ENCODE measurements at regions not wholly inside any gene's neighbourhood (a gene's known extent, or its start where the extent isn't known, plus 50 kb on each side); places are given as distances from the start of the nearest gene placed in this dataset.

DNA sequence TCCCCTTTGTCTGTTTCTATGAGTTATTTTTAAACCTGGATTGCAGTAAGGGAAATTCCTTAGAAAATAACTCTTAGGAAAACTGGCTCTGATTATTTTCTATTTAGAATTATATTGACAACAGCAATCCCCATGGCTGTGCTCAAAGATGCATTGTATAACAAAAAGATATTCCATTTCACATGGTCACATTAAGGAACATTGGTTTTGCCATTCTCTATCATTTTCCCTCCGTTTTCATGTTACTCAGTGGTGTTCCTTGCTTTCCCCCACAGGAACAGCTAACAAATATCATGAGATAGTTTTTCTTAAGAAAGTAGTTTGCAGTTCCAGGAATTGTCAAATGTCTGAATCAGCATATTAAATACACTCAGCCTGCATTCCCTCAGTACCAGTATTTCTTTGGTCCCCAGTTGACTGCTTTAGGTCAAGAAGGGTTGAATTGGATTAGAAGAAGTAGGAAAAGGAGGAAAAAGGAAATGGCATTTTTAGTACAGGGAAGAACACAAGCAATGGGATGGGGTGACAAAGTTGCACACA is 436.7 kb downstream of the TNS3 start:
- no peak for DNase-seq

DNA sequence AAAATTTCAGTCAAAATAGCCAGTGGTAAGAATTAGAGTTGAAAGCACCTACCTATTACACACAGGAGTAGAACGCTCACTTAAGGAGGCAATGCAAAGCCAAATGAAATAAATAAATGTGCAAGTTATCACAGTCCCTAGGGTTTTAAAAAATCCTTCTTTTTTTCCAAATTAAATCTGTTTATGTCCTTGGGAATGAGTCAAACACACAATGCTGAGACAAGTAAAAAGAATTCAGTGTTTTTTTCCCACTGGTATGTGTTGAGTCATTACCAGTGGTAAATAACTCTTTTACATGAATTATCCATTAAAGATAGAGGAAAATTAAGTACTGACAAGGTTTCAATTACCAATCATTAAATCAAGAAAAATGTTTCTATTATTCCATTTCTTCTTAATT is 438.6 kb downstream of the TNS3 start:
- DNase-seq = no peak

DNA sequence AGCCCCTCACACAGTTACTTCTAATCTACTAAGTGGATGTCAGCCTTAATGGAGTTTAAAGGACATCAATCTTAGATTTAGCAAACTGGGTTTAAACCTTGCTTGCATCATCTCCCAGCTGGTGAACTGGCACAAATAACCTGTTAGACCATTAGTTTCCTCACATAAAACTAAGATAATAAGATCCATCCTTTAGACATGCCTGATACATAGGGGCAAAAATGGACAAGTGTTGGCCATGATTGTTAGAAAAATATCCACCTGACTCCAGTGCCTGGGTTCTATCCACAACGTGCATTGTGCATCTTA is 439.1 kb downstream of the TNS3 start:
- no peak for DNase-seq

DNA sequence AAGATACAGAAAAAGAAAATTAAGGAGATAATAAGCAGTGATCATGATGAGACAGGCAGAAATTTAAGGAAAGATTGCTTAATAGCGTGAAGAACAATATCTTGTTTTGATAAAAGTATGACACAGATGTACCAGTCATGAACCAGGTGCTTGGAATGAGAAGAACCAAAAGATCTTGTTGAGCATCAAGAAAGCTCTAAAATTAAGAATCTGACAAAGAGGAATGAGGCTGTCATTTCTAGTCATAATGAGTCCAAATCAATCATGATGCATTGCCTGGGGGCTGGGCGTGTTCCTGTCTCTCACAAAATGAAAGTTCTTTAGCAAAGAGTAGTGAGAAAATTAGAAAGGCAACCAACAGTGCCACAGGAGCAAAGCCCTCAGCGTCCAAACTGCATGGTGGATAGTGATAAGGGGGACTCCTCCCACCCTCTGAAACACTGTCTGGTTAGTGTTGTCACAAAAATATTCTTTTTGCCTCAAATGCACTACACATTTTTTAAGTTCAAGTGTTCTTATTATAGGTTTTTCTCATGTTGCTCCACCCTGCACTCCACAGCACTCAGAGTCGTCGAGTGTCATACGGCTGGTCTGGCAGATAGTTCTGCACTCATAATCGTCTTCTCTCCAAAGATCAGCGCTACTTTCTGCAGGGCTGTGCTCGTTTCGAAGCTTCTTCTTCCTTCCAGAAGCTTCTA is 439.6 kb downstream of the TNS3 start:
- no peak for DNase-seq

DNA sequence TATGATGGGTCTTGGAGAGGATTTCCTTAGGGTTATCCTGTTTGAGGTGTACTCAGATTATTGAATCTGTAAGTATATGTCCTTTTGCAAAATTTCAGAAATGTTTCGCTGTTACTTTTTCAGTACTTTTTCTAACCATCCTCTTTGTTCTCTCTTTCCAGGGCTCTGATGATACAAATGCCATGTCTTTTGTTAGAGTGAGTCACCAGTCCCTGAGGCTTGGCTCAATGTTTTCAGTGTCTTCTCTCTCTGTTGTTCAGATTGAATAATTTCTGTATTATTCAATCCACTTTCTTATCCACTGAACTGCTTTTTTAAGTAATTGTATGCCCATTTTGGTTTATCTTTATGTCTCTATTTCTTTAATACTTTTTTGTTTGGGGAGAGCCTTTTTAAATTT is 449.4 kb downstream of the TNS3 start:
- no peak for DNase-seq

DNA sequence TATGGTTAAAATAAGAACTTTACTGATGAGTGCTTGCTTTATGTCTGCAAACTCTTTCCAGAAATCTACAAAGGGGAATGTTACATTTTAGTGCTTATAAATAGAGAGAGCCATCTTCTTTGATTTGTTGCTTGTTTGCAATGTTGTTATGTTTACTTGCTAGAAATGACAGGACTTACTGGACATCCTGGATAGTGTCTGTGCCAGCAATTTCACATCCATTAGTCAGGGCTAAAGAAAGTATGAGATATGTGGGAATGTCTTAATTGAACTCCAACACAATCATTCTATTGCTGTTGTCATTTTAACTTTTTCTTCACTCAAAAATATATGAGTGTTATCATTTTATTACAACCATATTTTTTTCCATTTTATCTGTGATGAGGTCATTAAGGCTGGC is 453.2 kb downstream of the TNS3 start:
- no peak for DNase-seq

DNA sequence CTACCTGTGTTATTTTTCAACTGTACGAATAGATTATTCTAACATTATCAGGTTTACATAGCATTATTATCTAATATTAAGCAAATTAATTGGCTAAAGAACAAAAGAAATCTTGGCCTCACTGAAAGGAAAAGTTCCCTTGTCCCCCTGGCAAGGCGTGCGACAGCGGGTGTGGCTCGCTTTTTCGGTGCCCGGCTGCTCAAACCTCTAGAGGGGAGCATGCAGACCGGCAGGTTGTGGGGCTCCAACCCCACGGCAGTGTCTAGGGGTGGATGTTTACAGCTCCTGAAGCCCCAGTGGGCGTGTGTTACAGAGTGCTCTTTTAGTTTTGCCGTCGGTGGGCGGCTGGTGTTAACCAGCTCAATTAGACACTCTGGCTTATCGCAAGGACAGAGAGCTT is 456.4 kb downstream of the TNS3 start:
- no peak for DNase-seq

DNA sequence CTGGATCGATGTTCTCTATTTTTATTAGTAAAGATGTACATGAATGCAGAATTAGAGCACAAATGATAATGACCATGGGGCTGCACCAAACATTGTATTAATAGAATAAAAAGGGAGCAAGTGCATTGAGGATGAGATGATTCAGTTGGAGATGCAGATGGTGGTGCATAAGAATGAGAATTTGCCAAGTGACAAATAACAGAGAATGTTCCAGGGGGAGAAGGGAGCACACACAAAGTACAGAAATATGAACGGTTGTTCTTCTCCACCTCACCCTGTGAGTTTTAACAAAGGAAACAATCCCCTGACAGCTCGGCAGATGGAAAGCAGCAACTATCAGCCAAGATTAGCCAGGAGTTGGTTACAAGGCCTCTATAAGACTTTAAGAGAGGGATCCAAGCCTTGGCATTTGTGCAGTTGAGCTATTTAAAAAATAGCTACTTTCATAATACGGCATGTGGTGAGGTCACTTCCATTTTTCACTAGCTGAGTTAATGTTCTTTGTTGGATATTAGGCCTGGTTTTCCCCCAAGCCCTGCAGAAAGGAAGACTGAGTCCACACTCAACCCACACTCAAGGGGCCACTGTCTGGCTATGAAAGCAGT is 462.5 kb downstream of the TNS3 start:
- no peak for DNase-seq

DNA sequence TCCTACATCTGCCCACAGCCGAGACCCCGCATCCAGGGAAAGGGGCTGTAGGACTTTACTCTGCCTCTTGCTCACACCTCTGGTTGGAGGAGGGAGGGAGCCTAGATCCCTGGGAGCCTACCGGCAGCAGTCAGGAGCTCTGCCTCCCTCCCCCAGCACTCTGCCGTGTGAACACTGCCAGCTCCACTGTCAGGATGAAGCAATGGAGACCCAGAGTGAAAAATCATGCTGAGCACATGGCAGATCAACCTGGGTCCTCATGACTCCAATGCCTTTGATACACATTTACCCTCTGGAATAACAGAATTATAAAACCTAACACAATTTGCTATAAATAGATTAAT is 477.7 kb downstream of the TNS3 start:
- DNase-seq = no peak

DNA sequence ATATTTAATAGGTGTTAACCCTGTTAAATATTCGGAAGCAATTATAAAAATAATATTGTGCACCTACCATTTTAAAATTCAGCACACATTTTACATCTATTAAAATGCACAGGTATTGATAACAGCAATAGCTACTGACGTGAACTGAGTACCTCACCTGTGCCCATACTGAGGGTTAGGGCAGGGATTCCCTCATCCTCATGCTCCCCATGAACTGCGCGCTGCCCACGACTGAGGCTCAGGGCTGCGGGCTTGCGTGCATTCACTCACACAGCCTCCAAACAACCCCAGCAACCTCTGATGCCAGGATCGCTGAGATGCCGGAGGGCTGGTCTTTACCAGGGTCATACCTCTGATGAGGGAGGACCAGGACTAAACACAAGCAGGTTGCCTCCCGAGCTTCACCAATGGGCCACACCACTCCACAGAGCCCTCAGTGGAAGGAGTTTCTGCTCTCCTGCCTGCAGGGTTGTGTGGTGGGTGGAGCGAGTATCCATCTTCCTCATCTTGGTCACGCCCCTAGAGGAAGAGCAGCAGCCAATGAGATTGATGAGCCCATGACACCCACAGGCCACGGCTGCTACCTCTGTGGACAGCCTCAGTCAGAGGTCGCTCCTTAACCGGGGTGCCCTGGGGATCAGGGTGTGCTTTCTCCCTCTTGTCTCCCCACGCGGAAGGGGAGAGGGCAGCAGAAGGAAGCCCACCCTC is 478.3 kb downstream of the TNS3 start:
- DNase-seq = no peak

DNA sequence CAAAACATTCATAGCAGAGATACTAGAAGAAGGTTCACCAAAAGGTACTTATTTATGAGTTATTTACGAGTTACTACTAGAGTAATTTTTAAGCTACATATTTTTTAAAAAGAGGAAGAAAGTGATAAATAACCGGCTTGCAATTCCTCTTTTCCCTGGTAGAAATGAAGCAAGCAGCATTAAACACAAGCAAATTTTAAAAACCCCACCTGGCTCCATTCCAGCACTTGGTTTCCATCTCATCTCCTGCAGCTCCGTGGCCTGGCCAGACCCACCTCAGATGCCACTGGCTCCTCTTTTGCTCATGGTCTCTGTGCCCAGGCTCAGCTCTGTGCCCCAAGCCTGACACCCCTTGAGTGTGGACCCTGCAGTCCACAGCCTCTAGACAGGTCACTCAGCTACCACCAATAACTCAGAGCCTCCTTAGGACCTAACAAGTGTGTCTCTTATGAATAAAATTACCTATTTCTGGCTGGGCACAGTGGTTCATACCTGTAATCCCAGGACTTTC is 479.5 kb downstream of the TNS3 start:
- DNase-seq = no peak

DNA sequence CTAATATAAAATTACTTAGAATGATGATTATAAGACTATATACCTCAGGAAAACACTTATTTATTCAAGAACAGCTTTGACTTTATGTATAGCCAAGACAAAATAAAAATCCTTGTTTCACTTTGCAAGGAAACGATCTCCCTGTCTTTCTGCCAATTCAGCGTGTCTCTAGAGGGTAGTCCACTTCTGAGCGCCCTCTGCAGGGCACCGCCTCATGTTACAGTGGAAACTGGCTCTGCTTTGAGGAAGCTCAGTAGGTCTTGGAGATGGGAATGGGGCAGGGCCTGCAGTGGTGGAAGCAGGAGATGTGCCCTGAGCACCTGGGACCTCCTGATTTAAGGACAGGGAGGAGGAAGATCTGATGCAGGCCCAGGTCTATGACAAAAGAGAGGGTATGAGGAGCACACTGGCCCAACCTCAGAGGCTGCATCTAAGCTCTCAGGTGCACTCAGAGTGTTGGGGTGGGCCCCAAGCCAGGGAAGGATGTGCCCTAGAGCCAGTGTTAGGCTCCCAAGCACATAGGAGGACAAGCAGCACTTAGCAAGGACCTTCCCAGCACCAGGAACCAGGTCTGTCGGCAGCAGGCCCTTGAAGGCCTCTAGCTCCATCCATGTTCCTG is 481.0 kb downstream of the TNS3 start:
- DNase-seq = no peak

DNA sequence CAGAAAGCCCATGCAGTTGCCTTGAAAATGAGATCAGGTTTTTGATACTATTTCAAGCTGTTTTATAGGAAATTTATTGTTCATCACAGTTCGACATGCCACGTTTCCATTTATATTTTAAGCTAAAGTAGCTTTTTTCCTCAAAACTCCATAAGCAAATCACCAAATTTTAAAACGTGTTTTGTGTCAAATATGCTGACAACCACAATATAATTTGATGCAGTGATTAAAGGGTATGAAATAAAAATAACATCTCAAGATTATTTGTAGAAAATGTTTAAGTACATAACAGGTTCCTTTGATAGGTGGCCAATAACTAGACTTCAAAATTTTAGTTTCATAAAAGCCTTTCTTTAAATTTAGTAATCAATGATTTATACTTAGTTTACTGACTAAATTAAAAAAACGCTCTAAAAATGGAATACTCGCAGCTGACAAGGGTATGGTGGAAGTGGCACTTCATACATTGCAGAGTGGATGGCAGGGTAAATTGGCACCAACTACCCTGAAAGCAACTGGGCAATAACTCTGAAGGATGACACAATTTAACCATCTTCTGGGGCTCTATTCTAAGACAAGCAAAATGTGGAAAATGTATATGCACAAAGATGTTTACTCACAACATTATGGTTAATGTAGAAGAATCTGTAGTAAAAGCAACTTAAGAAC is 481.6 kb downstream of the TNS3 start:
- DNase-seq = no peak

DNA sequence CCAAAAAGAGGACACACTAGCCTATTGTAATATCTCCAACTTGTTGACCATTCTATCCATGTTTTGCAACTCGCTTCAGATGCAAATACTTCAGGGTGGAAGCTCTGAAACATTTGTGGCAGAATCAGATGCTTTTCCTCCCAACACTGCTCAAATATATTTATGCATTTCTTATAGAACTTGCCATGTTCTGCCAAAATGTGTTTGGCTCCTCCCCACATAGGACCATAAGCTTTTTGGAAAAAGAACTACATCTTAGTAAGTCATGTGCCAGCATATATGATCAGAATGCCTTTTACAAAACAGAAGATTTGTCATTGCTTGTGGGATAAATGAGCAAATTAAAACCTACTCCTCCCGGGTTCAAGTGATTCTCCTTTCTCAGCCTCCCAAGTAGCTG is 484.5 kb downstream of the TNS3 start:
- DNase-seq = no peak

DNA sequence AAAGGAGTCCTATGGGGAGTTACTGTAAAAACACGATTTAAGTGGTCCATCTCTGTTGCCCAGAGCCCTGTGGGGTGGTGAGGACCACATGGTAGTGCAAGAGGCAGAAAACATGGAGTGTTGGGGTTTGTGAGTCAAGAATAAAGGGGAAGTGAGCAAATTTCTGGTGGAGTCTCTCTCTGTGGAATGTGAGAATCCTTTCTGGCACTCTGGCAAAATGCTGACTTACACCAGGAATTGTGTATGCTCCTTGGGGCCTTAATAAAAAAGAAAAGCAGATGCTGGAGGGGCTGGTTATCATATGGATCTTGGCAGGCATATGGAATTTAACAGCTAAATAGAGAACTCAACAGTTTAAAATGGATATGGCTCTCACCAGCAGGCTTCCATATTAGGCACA is 486.0 kb downstream of the TNS3 start:
- DNase-seq = no peak

DNA sequence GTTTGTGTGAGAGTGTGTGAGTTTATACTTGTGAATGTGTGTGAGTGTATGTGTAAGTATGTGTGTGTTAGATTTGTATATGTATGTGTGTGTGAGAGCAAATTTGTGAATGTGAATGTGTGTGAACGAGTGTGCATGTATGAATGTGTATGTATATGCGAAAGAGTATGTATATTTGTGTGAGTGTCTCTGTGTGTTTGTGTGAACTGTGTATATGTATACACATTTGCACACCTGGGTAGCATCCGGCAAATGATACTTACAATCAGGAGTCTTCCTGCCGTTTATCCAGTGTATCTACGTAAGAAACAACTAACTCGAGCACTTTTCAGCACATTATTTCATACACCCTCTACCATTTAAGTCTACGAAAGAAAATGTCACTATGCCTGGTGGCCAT is 487.4 kb downstream of the TNS3 start:
- DNase-seq = no peak

DNA sequence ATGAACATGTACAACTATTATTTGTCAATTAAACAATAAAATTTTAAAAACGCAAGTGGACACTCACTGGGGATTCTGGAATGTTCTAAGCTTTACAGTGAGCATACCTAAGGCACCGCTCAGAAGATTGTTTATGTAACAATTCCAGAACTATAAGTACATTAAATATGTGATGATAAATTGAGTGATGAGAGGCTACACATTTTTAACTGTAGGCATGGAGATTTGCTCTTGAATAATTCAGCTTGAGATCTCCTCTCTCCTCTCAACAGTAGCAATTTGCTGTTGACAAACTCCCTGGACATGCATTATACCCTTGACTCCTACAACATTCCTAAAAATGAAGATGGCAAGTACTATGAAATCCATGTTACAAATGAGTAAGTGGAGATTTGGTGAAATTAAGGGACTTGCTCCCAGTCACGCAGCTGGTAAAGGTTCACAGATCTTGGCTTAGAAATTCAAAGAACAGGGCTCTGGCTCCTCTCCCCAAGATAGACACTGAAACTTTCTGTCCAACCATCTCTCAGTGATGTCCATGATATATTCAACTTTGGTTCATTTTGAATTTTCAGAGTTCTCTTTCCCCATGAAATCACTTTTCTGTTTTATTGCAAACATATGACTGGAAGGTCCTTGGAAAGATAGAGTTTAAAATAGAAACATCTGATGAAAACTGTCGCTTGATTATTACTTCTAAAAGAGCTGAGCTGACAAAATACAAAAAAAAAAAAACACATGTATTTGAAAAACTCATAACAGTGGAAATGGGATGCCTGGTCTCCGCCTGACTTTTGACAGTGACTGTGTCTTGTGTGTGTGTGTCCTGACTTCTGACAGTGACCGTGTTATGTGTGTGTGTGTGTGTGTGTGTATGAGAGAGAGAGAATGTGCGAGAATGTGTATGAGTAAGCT is 488.3 kb downstream of the TNS3 start:
- no peak for DNase-seq

DNA sequence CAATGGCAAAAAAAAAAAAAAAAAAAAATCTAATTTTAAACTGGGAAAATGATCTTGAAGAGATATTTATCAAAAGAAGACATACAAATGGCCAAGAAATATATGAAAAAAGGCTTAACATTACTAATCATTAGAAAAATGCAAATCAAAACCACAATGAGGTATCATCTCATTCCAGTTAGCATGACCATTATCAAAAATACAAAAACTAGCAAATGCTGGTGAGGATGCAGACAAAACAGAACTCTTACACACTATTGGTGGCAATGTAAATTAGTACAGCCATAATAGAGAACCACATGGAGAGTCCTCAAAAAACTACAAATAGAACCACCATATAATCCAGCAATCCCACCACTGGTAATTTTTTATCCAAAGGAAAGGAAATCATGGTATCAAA is 489.6 kb downstream of the TNS3 start:
- no peak for DNase-seq

DNA sequence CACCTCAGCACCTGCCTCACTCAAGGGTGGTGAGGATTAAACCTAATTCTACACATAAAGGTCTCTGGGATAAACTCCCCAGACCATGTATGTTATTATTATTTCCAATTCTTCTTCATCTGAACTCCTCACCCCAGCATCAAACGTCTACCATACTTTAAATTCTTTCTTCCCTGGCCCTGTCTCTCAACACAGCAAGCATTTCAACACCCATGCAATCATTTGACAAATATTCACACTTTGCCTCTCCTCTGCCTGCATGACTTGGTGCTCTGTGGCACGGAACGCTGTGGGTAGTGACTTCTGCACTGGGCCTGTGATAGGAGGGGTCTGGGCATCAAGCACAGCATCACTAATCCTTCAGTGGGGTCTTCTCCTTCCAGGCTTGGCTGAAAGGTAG is 490.8 kb downstream of the TNS3 start:
- no peak for DNase-seq

DNA sequence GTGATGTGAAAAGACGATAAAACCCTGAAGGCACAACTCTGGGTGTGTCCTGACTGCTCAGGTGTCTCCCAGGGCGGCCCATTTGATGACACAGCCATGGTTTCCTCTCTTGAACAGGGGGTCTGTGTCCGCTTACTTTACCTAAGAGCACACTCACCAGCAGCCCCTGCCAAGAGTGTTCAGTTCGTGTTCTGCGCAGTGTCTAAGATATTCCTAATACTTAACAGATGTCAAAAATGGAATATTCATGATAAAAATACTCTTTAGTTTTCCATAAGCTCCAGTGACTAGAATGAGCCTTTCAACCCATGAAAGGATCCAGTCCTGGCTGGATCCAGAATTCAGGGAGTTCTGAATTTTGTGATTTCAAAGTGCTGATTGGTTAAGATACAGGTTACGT is 492.4 kb downstream of the TNS3 start:
- DNase-seq = no peak

DNA sequence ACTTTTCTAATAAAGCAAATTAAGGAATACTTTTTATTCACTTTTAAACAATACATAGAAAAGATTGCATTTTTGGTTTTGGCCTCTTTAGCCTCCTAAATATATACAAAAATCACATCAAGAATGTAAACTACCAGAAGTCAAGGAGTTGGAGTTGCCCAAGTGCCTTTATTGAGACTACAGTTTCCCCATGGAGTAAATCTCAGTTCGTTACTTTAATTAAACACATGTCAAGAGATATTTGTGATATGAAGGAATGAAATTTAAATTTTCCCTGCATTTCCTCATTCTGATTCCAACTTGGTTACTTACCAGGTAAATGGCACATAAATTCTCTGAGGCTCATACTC is 492.9 kb downstream of the TNS3 start:
- DNase-seq = no peak

DNA sequence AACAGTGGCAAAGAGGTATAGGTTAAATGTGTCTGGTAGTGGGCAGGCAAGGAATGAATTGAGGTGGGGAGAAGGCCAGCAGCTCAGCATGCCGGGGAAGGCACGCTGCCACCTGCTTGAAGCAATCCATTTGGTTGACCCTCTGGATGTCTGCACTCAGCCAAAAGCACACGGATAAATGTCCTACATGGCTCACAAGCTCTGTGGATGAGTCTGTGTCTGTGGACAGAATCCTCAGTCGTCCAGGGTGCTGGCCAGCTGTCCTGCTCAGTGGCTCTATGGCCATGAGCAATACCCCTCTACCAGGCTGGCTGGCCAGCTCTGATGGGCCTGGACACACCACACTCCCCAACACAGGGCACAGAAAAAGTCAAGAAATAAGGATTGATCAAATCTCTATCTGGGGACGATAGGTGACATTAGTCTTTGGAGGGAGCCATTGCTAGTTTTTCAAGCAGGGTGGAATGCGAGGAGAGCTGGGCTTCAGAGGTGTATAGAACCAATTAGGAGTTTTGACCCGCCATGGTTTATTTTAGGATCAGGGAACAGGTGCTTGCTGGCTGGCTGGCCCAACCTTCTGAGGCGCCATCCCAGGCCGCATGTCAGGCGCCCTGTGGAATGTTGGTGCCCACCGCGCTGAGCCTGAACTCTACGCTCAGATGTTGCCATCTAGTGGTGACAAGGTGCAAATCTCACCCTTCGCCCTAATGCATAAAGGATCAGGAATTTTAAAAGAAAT is 493.4 kb downstream of the TNS3 start:
- peak in 1 of 2 donors; percentile 28 for DNase-seq

All from CD4-positive, alpha-beta T cell treated with Interferon alpha-2 for 1 hour (primary cell).